HEK293T (cell line): ENCODE measurements at regions not wholly inside any gene's neighbourhood (a gene's known extent, or its start where the extent isn't known, plus 50 kb on each side); places are given as distances from the start of the nearest gene placed in this dataset.

ENCODE experiments used
- ARNT ChIP-seq: fragments of 450-650 bp; IDR thresholded peaks from 2 replicates; pipeline ENCODE4 v1.6.1; 2017; ENCODE audit warnings: mild to moderate bottlenecking
- BHLHE40 ChIP-seq: fragments of 450-650 bp; IDR thresholded peaks from 2 replicates; pipeline ENCODE4 v1.6.1; 2016; ENCODE audit warnings: mild to moderate bottlenecking, moderate library complexity, borderline replicate concordance
- ELF4 ChIP-seq: fragments of 450-650 bp; IDR thresholded peaks from 2 replicates; pipeline ENCODE4 v1.6.1; 2017; ENCODE audit warnings: antibody characterized with exemption
- FOXA1 ChIP-seq: fragments of 450-650 bp; IDR thresholded peaks from 2 replicates; pipeline ENCODE4 v1.6.1; 2016; ENCODE audit warnings: mild to moderate bottlenecking
- FOXK2 ChIP-seq: fragments of 450-650 bp; IDR thresholded peaks from 2 replicates; pipeline ENCODE4 v1.6.1; 2016; ENCODE audit warnings: mild to moderate bottlenecking
- FOXM1 ChIP-seq: fragments of 450-650 bp; IDR thresholded peaks from 2 replicates; pipeline ENCODE4 v1.6.1; 2017; ENCODE audit warnings: mild to moderate bottlenecking, borderline replicate concordance
- NFRKB ChIP-seq: fragments of 450-650 bp; IDR thresholded peaks from 2 replicates; pipeline ENCODE4 v1.6.1; 2016; ENCODE audit warnings: mild to moderate bottlenecking, moderate library complexity
- SP1 ChIP-seq: fragments of 450-650 bp; IDR thresholded peaks from 2 replicates; pipeline ENCODE4 v1.6.1; 2017

DNA sequence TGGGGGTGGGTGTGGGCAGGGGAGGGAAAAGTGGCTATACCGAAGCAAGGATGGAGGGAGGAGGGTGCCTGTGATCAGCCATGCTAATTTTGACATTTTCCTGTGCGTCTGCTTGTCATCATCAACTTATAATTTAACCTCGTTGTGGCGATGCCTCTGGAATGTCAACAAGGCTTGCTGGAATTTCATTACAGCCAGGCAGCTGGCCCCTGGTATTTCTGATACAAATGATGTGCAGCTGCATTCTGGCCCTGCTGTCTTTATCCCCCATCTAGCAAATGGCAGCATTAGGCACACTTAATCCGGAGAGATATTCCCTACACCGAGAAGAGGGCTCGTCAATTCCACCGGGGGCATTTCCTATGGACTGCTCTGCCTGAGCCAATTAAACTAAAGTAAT, 278.3 kb upstream of the CCL2 start:
- no peak for TF ChIP-seq ELF4
- no peak for TF ChIP-seq ARNT
- no peak for TF ChIP-seq NFRKB
- TF ChIP-seq FOXK2, result no peak
- TF ChIP-seq BHLHE40, result no peak
- TF ChIP-seq SP1, result no peak
- no peak for TF ChIP-seq FOXA1
- TF ChIP-seq FOXM1, result no peak
